Bronchial epithelial cell (primary cell): ENCODE measurements at regions not wholly inside any gene's neighbourhood (a gene's known extent, or its start where the extent isn't known, plus 50 kb on each side); places are given as distances from the start of the nearest gene placed in this dataset.

Experiments
- DNase-seq: peaks from one replicate; pipeline ENCODE4 v3.0.0-alpha.2; 2010; ENCODE audit warnings: low read depth
- FAIRE-seq: peaks from 2 replicates; lab custom pipeline; 2011; peaks lifted over from hg19 to GRCh38; lab: Jason Lieb, UNC
- H3K27me3 ChIP-seq: 2 replicates; pipeline ENCODE4 v1.5.1; 2011; ENCODE audit warnings: low read length; ENCODE audit not compliant: control insufficient read depth, insufficient read depth
- H3K36me3 ChIP-seq: 2 replicates; pipeline ENCODE4 v1.5.1; 2011; ENCODE audit warnings: low read length; ENCODE audit not compliant: control insufficient read depth, insufficient read depth
- H3K4me3 ChIP-seq: 2 replicates; pipeline ENCODE4 v1.5.1; 2011; ENCODE audit warnings: mild to moderate bottlenecking, low read depth, low read length, control low read depth
- CTCF ChIP-seq: IDR thresholded peaks from 2 replicates; pipeline ENCODE4 v1.5.1; 2011; ENCODE audit warnings: mild to moderate bottlenecking, moderate library complexity, low read length, control low read depth, inconsistent platforms; ENCODE audit not compliant: insufficient read depth, severe bottlenecking

GRCh38 chr2:22795287-22795866 lies 589.6 kb upstream of the KLHL29 start:
- Histone ChIP-seq H3K4me3 (no peak overlapping the region), H3K27me3 (no peaks in the 10 kb centered on the region), H3K36me3 (no peaks in the 10 kb centered on the region)
- no peak for TF ChIP-seq CTCF
- DNase-seq: no peak
- no peak for FAIRE-seq

GRCh38 chr2:22798386-22798785 lies 586.6 kb upstream of the KLHL29 start:
- DNase-seq (no peak), FAIRE-seq (no peak)
- Histone ChIP-seq H3K36me3 (no peaks in the 10 kb centered on the region), H3K27me3 (no peaks in the 10 kb centered on the region), H3K4me3 (no peak overlapping the region)
- TF ChIP-seq CTCF: no peak

- no peak for TF ChIP-seq CTCF
- H3K36me3 ChIP-seq: no peaks in the 10 kb centered on the region
- H3K27me3 ChIP-seq: no peaks in the 10 kb centered on the region
- H3K4me3 ChIP-seq: no peak overlapping the region
- FAIRE-seq (no peak), DNase-seq (no peak)
Measured at GRCh38 chr2:22800412-22800811, 584.6 kb upstream of the KLHL29 start.

- Histone ChIP-seq H3K27me3 (no peaks in the 10 kb centered on the region), H3K4me3 (no peak overlapping the region), H3K36me3 (no peaks in the 10 kb centered on the region)
- no peak for TF ChIP-seq CTCF
- DNase-seq (no peak), FAIRE-seq (no peak)
Measured at GRCh38 chr2:22801071-22801470, 583.9 kb upstream of the KLHL29 start.

GRCh38 chr2:22801970-22802369 lies 583.0 kb upstream of the KLHL29 start:
- Histone ChIP-seq H3K4me3 (no peak overlapping the region), H3K36me3 (no peaks in the 10 kb centered on the region), H3K27me3 (no peaks in the 10 kb centered on the region)
- DNase-seq (no peak), FAIRE-seq (no peak)
- TF ChIP-seq CTCF: no peak

GRCh38 chr2:22807872-22808271 lies 577.1 kb upstream of the KLHL29 start:
- no peak for FAIRE-seq
- Histone ChIP-seq H3K36me3 (no peaks in the 10 kb centered on the region), H3K27me3 (no peaks in the 10 kb centered on the region), H3K4me3 (no peak overlapping the region)
- TF ChIP-seq CTCF: no peak
- DNase-seq: no peak
